SU-DHL-6 (cell line): ENCODE measurements at regions not wholly inside any gene's neighbourhood (a gene's known extent, or its start where the extent isn't known, plus 50 kb on each side); places are given as distances from the start of the nearest gene placed in this dataset.

Experiments
- H2AFZ ChIP-seq: fragments of 200-600 bp; sonication (generic); 2 replicates; pipeline ENCODE4 v1.6.1; 2014; ENCODE audit warnings: low read depth, mild to moderate bottlenecking, moderate library complexity, mixed read lengths, antibody characterized with exemption, low read length; ENCODE audit not compliant: severe bottlenecking
- H3F3A ChIP-seq: fragments of 200-600 bp; shearing (Covaris generic); 2 replicates; pipeline ENCODE4 v1.6.0; 2016; ENCODE audit warnings: antibody characterized with exemption, mild to moderate bottlenecking; ENCODE audit not compliant: insufficient read depth
- H3K27ac ChIP-seq: fragments of 200-600 bp; sonication (generic); 2 replicates; pipeline ENCODE4 v1.5.1; 2016; ENCODE audit warnings: low read depth, mild to moderate bottlenecking, low read length, moderate library complexity, mixed read lengths
- H3K27me3 ChIP-seq: fragments of 200-600 bp; sonication (generic), shearing (Covaris generic); 2 replicates; pipeline ENCODE4 v1.6.0; 2014; ENCODE audit warnings: mild to moderate bottlenecking, low read length
- H3K36me3 ChIP-seq: fragments of 200-600 bp; sonication (generic); 2 replicates; pipeline ENCODE4 v1.6.1; 2014; ENCODE audit warnings: mild to moderate bottlenecking, low read length, mixed read lengths
- H3K4me2 ChIP-seq: fragments of 300-600, 200-600 bp; shearing (Covaris generic), sonication (generic); 2 replicates; pipeline ENCODE4 v1.6.0; 2014; ENCODE audit warnings: low read length, low read depth, mild to moderate bottlenecking; ENCODE audit not compliant: poor library complexity, severe bottlenecking
- H3K4me3 ChIP-seq: fragments of 200-600 bp; sonication (generic); 2 replicates; pipeline ENCODE4 v1.5.1; 2014; ENCODE audit warnings: antibody characterized with exemption, low read length, mild to moderate bottlenecking, mixed read lengths; ENCODE audit not compliant: insufficient read depth, poor library complexity, severe bottlenecking
- H3K79me2 ChIP-seq: fragments of 200-600 bp; sonication (generic); 2 replicates; pipeline ENCODE4 v1.6.1; 2014; ENCODE audit warnings: mild to moderate bottlenecking, low read length, moderate library complexity; ENCODE audit not compliant: insufficient read depth
- H3K9ac ChIP-seq: fragments of 200-600 bp; sonication (generic); 2 replicates; pipeline ENCODE4 v1.7.0; 2014; ENCODE audit warnings: mild to moderate bottlenecking, low read length
- H3K9me2 ChIP-seq: fragments of 200-600 bp; sonication (generic); replicated peaks from 2 replicates; pipeline ENCODE4 v1.6.1; 2014; ENCODE audit warnings: low read length; ENCODE audit not compliant: insufficient read depth
- H3K9me3 ChIP-seq: fragments of 200-600 bp; sonication (generic); 2 replicates; pipeline ENCODE4 v1.6.1; 2014; ENCODE audit warnings: low read length, mixed read lengths; ENCODE audit not compliant: insufficient read depth
- H4K20me1 ChIP-seq: fragments of 200-600 bp; sonication (generic); 2 replicates; pipeline ENCODE4 v1.6.1; 2014; ENCODE audit warnings: low read depth, mild to moderate bottlenecking, antibody characterized with exemption, low read length, moderate library complexity, mixed read lengths
- CTCF ChIP-seq: fragments of 200-600 bp; sonication (generic); IDR thresholded peaks from one replicate; pipeline ENCODE4 v1.5.1; 2017; ENCODE audit warnings: antibody characterized with exemption, mild to moderate bottlenecking, low read length, moderate library complexity; ENCODE audit not compliant: insufficient read depth, poor library complexity, severe bottlenecking
- EZH2phosphoT487 ChIP-seq: fragments of 200-600 bp; sonication (generic), shearing (Covaris generic); conservative IDR thresholded peaks from 2 replicates; pipeline ENCODE4 v1.6.1; 2018; ENCODE audit warnings: mild to moderate bottlenecking, antibody characterized with exemption, low read length, moderate library complexity, mixed read lengths

- H3K36me3 ChIP-seq = no peaks in the 10 kb centered on the region
- H3K27me3 ChIP-seq = no peaks in the 10 kb centered on the region
- no peaks in the 10 kb centered on the region for H3K9me2 ChIP-seq
- H4K20me1 ChIP-seq = no peaks in the 10 kb centered on the region
- no peak overlapping the region for H3K9ac ChIP-seq
- H3K9me3 ChIP-seq = no peaks in the 10 kb centered on the region
- H3K27ac ChIP-seq = no peak overlapping the region
- H3K79me2 ChIP-seq = no peaks in the 10 kb centered on the region
- no peak overlapping the region for H2AFZ ChIP-seq
- H3F3A ChIP-seq = no peaks in the 10 kb centered on the region
- TF ChIP-seq CTCF (no peak), EZH2phosphoT487 (no peak)
- H3K4me2 ChIP-seq = no peak overlapping the region
- no peak overlapping the region for H3K4me3 ChIP-seq
These were observed 526.6 kb upstream of the MARCKS start for GRCh38 chr6:113330636-113330946.

- H3K4me3 ChIP-seq = no peak overlapping the region
- no peak overlapping the region for H3K4me2 ChIP-seq
- no peaks in the 10 kb centered on the region for H3K27me3 ChIP-seq
- no peaks in the 10 kb centered on the region for H3F3A ChIP-seq
- H3K36me3 ChIP-seq = no peaks in the 10 kb centered on the region
- H4K20me1 ChIP-seq = no peaks in the 10 kb centered on the region
- H3K27ac ChIP-seq = no peak overlapping the region
- H3K79me2 ChIP-seq = no peaks in the 10 kb centered on the region
- no peaks in the 10 kb centered on the region for H3K9me3 ChIP-seq
- H3K9ac ChIP-seq = no peak overlapping the region
- no peaks in the 10 kb centered on the region for H3K9me2 ChIP-seq
- TF ChIP-seq EZH2phosphoT487 = no peak
- no peak overlapping the region for H2AFZ ChIP-seq
These were observed 526.1 kb upstream of the MARCKS start for GRCh38 chr6:113331021-113331420.

GRCh38 chr6:113338644-113339043, 518.5 kb upstream of the MARCKS start:
- Histone ChIP-seq H3K4me3 (no peak overlapping the region), H3K4me2 (no peak overlapping the region), H2AFZ (no peak overlapping the region), H4K20me1 (no peaks in the 10 kb centered on the region), H3K9me2 (no peaks in the 10 kb centered on the region), H3K27me3 (no peaks in the 10 kb centered on the region), H3K36me3 (no peaks in the 10 kb centered on the region), H3F3A (no peaks in the 10 kb centered on the region), H3K9me3 (no peaks in the 10 kb centered on the region), H3K27ac (no peak overlapping the region), H3K79me2 (no peaks in the 10 kb centered on the region), H3K9ac (no peak overlapping the region)
- TF ChIP-seq EZH2phosphoT487 = no peak
- TF ChIP-seq CTCF = no peak

- H3K9me2 ChIP-seq = no peaks in the 10 kb centered on the region
- TF ChIP-seq EZH2phosphoT487 = no peak
- H3K9me3 ChIP-seq = no peaks in the 10 kb centered on the region
- H3K27ac ChIP-seq = no peak overlapping the region
- H3K36me3 ChIP-seq = no peaks in the 10 kb centered on the region
- H3K4me2 ChIP-seq = no peak overlapping the region
- H3K27me3 ChIP-seq = no peaks in the 10 kb centered on the region
- H2AFZ ChIP-seq = no peak overlapping the region
- H4K20me1 ChIP-seq = no peaks in the 10 kb centered on the region
- H3K4me3 ChIP-seq = no peak overlapping the region
- no peaks in the 10 kb centered on the region for H3K79me2 ChIP-seq
- no peak overlapping the region for H3K9ac ChIP-seq
- H3F3A ChIP-seq = no peaks in the 10 kb centered on the region
These were observed 517.9 kb upstream of the MARCKS start for GRCh38 chr6:113339209-113339608.
